ENCODE measurements at regions not wholly inside any gene's neighbourhood (a gene's known extent, or its start where the extent isn't known, plus 50 kb on each side); places are given as distances from the start of the nearest gene placed in this dataset.

GRCh38 chr18:39966275-39966674 is 1988.8 kb upstream of the PIK3C3 start:
- Mint-ChIP-seq H3K4me3 (no peak overlapping the region), H3K27ac (no peak overlapping the region), H3K9me3 (peaks cover 5 to 6% of the 10 kb centered on the region in 2 donors), H3K4me1 (no peaks in the 10 kb centered on the region), H3K27me3 (no peaks in the 10 kb centered on the region)
- ATAC-seq (no peak), DNase-seq (no peak)

GRCh38 chr18:39962546-39962945 is 1992.5 kb upstream of the PIK3C3 start:
- no peak overlapping the region for H3K27ac Mint-ChIP-seq
- DNase-seq (no peak), ATAC-seq (no peak)
- H3K27me3 Mint-ChIP-seq, result no peaks in the 10 kb centered on the region
- H3K9me3 Mint-ChIP-seq, result peaks cover 5 to 6% of the 10 kb centered on the region in 2 donors
- H3K4me3 Mint-ChIP-seq, result no peak overlapping the region
- no peaks in the 10 kb centered on the region for H3K4me1 Mint-ChIP-seq

GRCh38 chr18:39960550-39960949 is 1994.5 kb upstream of the PIK3C3 start:
- DNase-seq, result no peak
- no peaks in the 10 kb centered on the region for H3K27me3 Mint-ChIP-seq
- peaks cover 5 to 16% of the 10 kb centered on the region in 2 donors for H3K9me3 Mint-ChIP-seq
- H3K27ac Mint-ChIP-seq, result no peak overlapping the region
- no peak for ATAC-seq
- H3K4me1 Mint-ChIP-seq, result no peaks in the 10 kb centered on the region
- H3K4me3 Mint-ChIP-seq, result no peak overlapping the region

- Mint-ChIP-seq H3K9me3 (peaks cover 0 to 12% of the 10 kb centered on the region in 2 donors), H3K4me3 (no peak overlapping the region), H3K27me3 (no peaks in the 10 kb centered on the region), H3K27ac (no peak overlapping the region), H3K4me1 (no peaks in the 10 kb centered on the region)
- ATAC-seq (no peak), DNase-seq (no peak)
Observed at GRCh38 chr18:39959839-39960238, 1995.2 kb upstream of the PIK3C3 start.

GRCh38 chr18:39958876-39959275 is 1996.2 kb upstream of the PIK3C3 start:
- DNase-seq, result no peak
- no peaks in the 10 kb centered on the region for H3K4me1 Mint-ChIP-seq
- H3K9me3 Mint-ChIP-seq, result peaks cover 0 to 12% of the 10 kb centered on the region in 2 donors
- H3K27me3 Mint-ChIP-seq, result no peaks in the 10 kb centered on the region
- no peak overlapping the region for H3K4me3 Mint-ChIP-seq
- no peak overlapping the region for H3K27ac Mint-ChIP-seq
- no peak for ATAC-seq

GRCh38 chr18:39952816-39953215 is 2002.2 kb upstream of the PIK3C3 start:
- H3K4me1 Mint-ChIP-seq, result no peaks in the 10 kb centered on the region
- peaks cover 0 to 12% of the 10 kb centered on the region in 2 donors for H3K9me3 Mint-ChIP-seq
- DNase-seq (no peak), ATAC-seq (no peak)
- no peak overlapping the region for H3K27ac Mint-ChIP-seq
- H3K4me3 Mint-ChIP-seq, result no peak overlapping the region
- H3K27me3 Mint-ChIP-seq, result no peaks in the 10 kb centered on the region

- ATAC-seq (no peak), DNase-seq (no peak)
- Mint-ChIP-seq H3K27me3 (no peaks in the 10 kb centered on the region), H3K4me3 (no peak overlapping the region), H3K9me3 (peaks cover 0 to 6% of the 10 kb centered on the region in 2 donors), H3K27ac (no peak overlapping the region), H3K4me1 (no peaks in the 10 kb centered on the region)
Observed at GRCh38 chr18:39951142-39951720, 2003.8 kb upstream of the PIK3C3 start.

GRCh38 chr18:39946623-39947061 is 2008.4 kb upstream of the PIK3C3 start:
- Mint-ChIP-seq H3K4me1 (no peaks in the 10 kb centered on the region), H3K27ac (no peak overlapping the region), H3K4me3 (no peak overlapping the region), H3K27me3 (no peaks in the 10 kb centered on the region), H3K9me3 (peaks cover 7 to 10% of the 10 kb centered on the region in 2 donors)
- DNase-seq, result no peak
- ATAC-seq, result no peak

- ATAC-seq (no peak), DNase-seq (no peak)
- H3K4me1 Mint-ChIP-seq, result no peaks in the 10 kb centered on the region
- no peaks in the 10 kb centered on the region for H3K27me3 Mint-ChIP-seq
- peaks cover 7 to 10% of the 10 kb centered on the region in 2 donors for H3K9me3 Mint-ChIP-seq
- no peak overlapping the region for H3K4me3 Mint-ChIP-seq
- H3K27ac Mint-ChIP-seq, result no peak overlapping the region
Observed at GRCh38 chr18:39945076-39945475, 2010.0 kb upstream of the PIK3C3 start.

GRCh38 chr18:39942702-39943101 is 2012.3 kb upstream of the PIK3C3 start:
- ATAC-seq (no peak), DNase-seq (no peak)
- Mint-ChIP-seq H3K27me3 (no peaks in the 10 kb centered on the region), H3K4me3 (no peak overlapping the region), H3K9me3 (peaks cover 10 to 12% of the 10 kb centered on the region in 2 donors), H3K4me1 (no peaks in the 10 kb centered on the region), H3K27ac (no peak overlapping the region)

- H3K27me3 Mint-ChIP-seq, result no peaks in the 10 kb centered on the region
- H3K9me3 Mint-ChIP-seq, result peaks cover 10 to 23% of the 10 kb centered on the region in 2 donors
- DNase-seq (no peak), ATAC-seq (no peak)
- no peak overlapping the region for H3K4me3 Mint-ChIP-seq
- H3K4me1 Mint-ChIP-seq, result no peaks in the 10 kb centered on the region
- H3K27ac Mint-ChIP-seq, result no peak overlapping the region
Observed at GRCh38 chr18:39938676-39939608, 2016.1 kb upstream of the PIK3C3 start.

- H3K9me3 Mint-ChIP-seq, result peaks cover 7 to 16% of the 10 kb centered on the region in 2 donors
- no peaks in the 10 kb centered on the region for H3K27me3 Mint-ChIP-seq
- DNase-seq (no peak), ATAC-seq (no peak)
- H3K4me3 Mint-ChIP-seq, result no peak overlapping the region
- H3K4me1 Mint-ChIP-seq, result no peaks in the 10 kb centered on the region
- no peak overlapping the region for H3K27ac Mint-ChIP-seq
Observed at GRCh38 chr18:39935598-39935997, 2019.4 kb upstream of the PIK3C3 start.

- no peaks in the 10 kb centered on the region for H3K27me3 Mint-ChIP-seq
- DNase-seq, result no peak
- no peaks in the 10 kb centered on the region for H3K4me1 Mint-ChIP-seq
- H3K9me3 Mint-ChIP-seq, result peaks cover 11 to 18% of the 10 kb centered on the region in 2 donors
- H3K27ac Mint-ChIP-seq, result no peak overlapping the region
- no peak overlapping the region for H3K4me3 Mint-ChIP-seq
- no peak for ATAC-seq
Observed at GRCh38 chr18:39918847-39919246, 2036.2 kb upstream of the PIK3C3 start.

- no peak overlapping the region for H3K27ac Mint-ChIP-seq
- no peak overlapping the region for H3K4me3 Mint-ChIP-seq
- ATAC-seq (no peak), DNase-seq (no peak)
- peaks cover 13 to 38% of the 10 kb centered on the region in 2 donors for H3K9me3 Mint-ChIP-seq
- H3K4me1 Mint-ChIP-seq, result no peaks in the 10 kb centered on the region
- H3K27me3 Mint-ChIP-seq, result no peaks in the 10 kb centered on the region
Observed at GRCh38 chr18:39913672-39914366, 2041.2 kb upstream of the PIK3C3 start.

GRCh38 chr18:39911716-39912115 is 2043.3 kb upstream of the PIK3C3 start:
- Mint-ChIP-seq H3K27ac (no peak overlapping the region), H3K4me1 (no peaks in the 10 kb centered on the region), H3K9me3 (peaks cover 18 to 35% of the 10 kb centered on the region in 2 donors), H3K27me3 (no peaks in the 10 kb centered on the region), H3K4me3 (no peak overlapping the region)
- ATAC-seq (no peak), DNase-seq (no peak)

- ATAC-seq (no peak), DNase-seq (no peak)
- Mint-ChIP-seq H3K4me3 (no peak overlapping the region), H3K4me1 (no peaks in the 10 kb centered on the region), H3K27me3 (no peaks in the 10 kb centered on the region), H3K9me3 (peaks cover 15 to 21% of the 10 kb centered on the region in 2 donors), H3K27ac (no peak overlapping the region)
Observed at GRCh38 chr18:39909706-39910105, 2045.3 kb upstream of the PIK3C3 start.
